ENCODE measurements at regions not wholly inside any gene's neighbourhood (a gene's known extent, or its start where the extent isn't known, plus 50 kb on each side); places are given as distances from the start of the nearest gene placed in this dataset.

- intact Hi-C loops (cut with DNase I) = no loop called here
- DNase-seq = no peak
- Histone ChIP-seq H3K36me3 (ENCODE audit: control insufficient read depth in 2 of 3, insufficient read depth in 3 of 3, low read length in 3 of 3) (no peaks in the 10 kb centered on the region), H3K9ac (ENCODE audit: low read length in 3 of 3) (no peak overlapping the region), H3K4me3 (ENCODE audit: low read length in 3 of 3) (no peak overlapping the region), H3K27ac (ENCODE audit: low read depth in 2 of 2, low read length in 2 of 2) (no peak overlapping the region), H3K4me1 (ENCODE audit: control insufficient read depth in 2 of 3, insufficient read depth in 2 of 3, low read depth in 1 of 3, low read length in 3 of 3) (no peaks in the 10 kb centered on the region), H3K27me3 (ENCODE audit: control insufficient read depth, insufficient read depth, low read length) (no peaks in the 10 kb centered on the region), H3K9me3 (ENCODE audit: control insufficient read depth in 2 of 3, insufficient read depth in 1 of 3, low read length in 3 of 3) (no peaks in the 10 kb centered on the region)
- FAIRE-seq = no peak
- no peak for TF ChIP-seq CTCF (IDR thresholded peaks at IDR 0.05; ENCODE audit: borderline replicate concordance, extremely low read depth, insufficient read depth)
Measured at GRCh38 chr3:88626456-88627120, 476.8 kb downstream of the C3orf38 start.

GRCh38 chr3:88628901-88629300 is 478.5 kb upstream of the EPHA3 start:
- H3K4me1 ChIP-seq (ENCODE audit: control insufficient read depth in 2 of 3, insufficient read depth in 2 of 3, low read depth in 1 of 3, low read length in 3 of 3) = no peaks in the 10 kb centered on the region
- intact Hi-C loops (cut with DNase I) = no loop called here
- H3K9me3 ChIP-seq (ENCODE audit: control insufficient read depth in 2 of 3, insufficient read depth in 1 of 3, low read length in 3 of 3) = no peaks in the 10 kb centered on the region
- TF ChIP-seq CTCF (IDR thresholded peaks at IDR 0.05; ENCODE audit: borderline replicate concordance, extremely low read depth, insufficient read depth) = no peak
- no peak overlapping the region for H3K9ac ChIP-seq (ENCODE audit: low read length in 3 of 3)
- H3K36me3 ChIP-seq (ENCODE audit: control insufficient read depth in 2 of 3, insufficient read depth in 3 of 3, low read length in 3 of 3) = no peaks in the 10 kb centered on the region
- no peak overlapping the region for H3K27ac ChIP-seq (ENCODE audit: low read depth in 2 of 2, low read length in 2 of 2)
- H3K4me3 ChIP-seq (ENCODE audit: low read length in 3 of 3) = no peak overlapping the region
- FAIRE-seq = no peak
- no peaks in the 10 kb centered on the region for H3K27me3 ChIP-seq (ENCODE audit: control insufficient read depth, insufficient read depth, low read length)
- DNase-seq = no peak

GRCh38 chr3:88632226-88632625 is 475.2 kb upstream of the EPHA3 start:
- intact Hi-C loops (cut with DNase I) = no loop called here
- Histone ChIP-seq H3K4me1 (ENCODE audit: control insufficient read depth in 2 of 3, insufficient read depth in 2 of 3, low read depth in 1 of 3, low read length in 3 of 3) (no peaks in the 10 kb centered on the region), H3K27ac (ENCODE audit: low read depth in 2 of 2, low read length in 2 of 2) (no peak overlapping the region), H3K4me3 (ENCODE audit: low read length in 3 of 3) (no peak overlapping the region), H3K36me3 (ENCODE audit: control insufficient read depth in 2 of 3, insufficient read depth in 3 of 3, low read length in 3 of 3) (no peaks in the 10 kb centered on the region), H3K9me3 (ENCODE audit: control insufficient read depth in 2 of 3, insufficient read depth in 1 of 3, low read length in 3 of 3) (no peaks in the 10 kb centered on the region), H3K27me3 (ENCODE audit: control insufficient read depth, insufficient read depth, low read length) (no peaks in the 10 kb centered on the region), H3K9ac (ENCODE audit: low read length in 3 of 3) (no peak overlapping the region)
- no peak for FAIRE-seq
- no peak for TF ChIP-seq CTCF (IDR thresholded peaks at IDR 0.05; ENCODE audit: borderline replicate concordance, extremely low read depth, insufficient read depth)
- no peak for DNase-seq

- Histone ChIP-seq H3K9me3 (ENCODE audit: control insufficient read depth in 2 of 3, insufficient read depth in 1 of 3, low read length in 3 of 3) (no peaks in the 10 kb centered on the region), H3K9ac (ENCODE audit: low read length in 3 of 3) (no peak overlapping the region), H3K4me3 (ENCODE audit: low read length in 3 of 3) (no peak overlapping the region), H3K27me3 (ENCODE audit: control insufficient read depth, insufficient read depth, low read length) (no peaks in the 10 kb centered on the region), H3K27ac (ENCODE audit: low read depth in 2 of 2, low read length in 2 of 2) (no peak overlapping the region), H3K36me3 (ENCODE audit: control insufficient read depth in 2 of 3, insufficient read depth in 3 of 3, low read length in 3 of 3) (no peaks in the 10 kb centered on the region), H3K4me1 (ENCODE audit: control insufficient read depth in 2 of 3, insufficient read depth in 2 of 3, low read depth in 1 of 3, low read length in 3 of 3) (no peaks in the 10 kb centered on the region)
- DNase-seq (no peak), FAIRE-seq (no peak)
- intact Hi-C loops (cut with DNase I) = no loop called here
- no peak for TF ChIP-seq CTCF (IDR thresholded peaks at IDR 0.05; ENCODE audit: borderline replicate concordance, extremely low read depth, insufficient read depth)
Measured at GRCh38 chr3:88640581-88640980, 466.8 kb upstream of the EPHA3 start.
